SK-N-SH treated with all-trans-retinoic acid at 6 μM for 48 hours (cell line): ENCODE measurements at regions not wholly inside any gene's neighbourhood (a gene's known extent, or its start where the extent isn't known, plus 50 kb on each side); places are given as distances from the start of the nearest gene placed in this dataset.

ENCODE experiments used
- ATAC-seq: fragments of 200-7000 bp; cut with Tn5 transposase; 3 replicates; pipeline ENCODE4 v1.9.1; 2020; ENCODE audit warnings: mild to moderate bottlenecking, moderate library complexity
- ARNTL ChIP-seq: fragments of 450-650 bp; formaldehyde crosslinking; IDR thresholded peaks from 2 replicates; pipeline ENCODE4 v1.5.0; 2020; ENCODE audit warnings: low read depth, mild to moderate bottlenecking, moderate library complexity, borderline replicate concordance
- BACH2 ChIP-seq: fragments of 250-450 bp; sonication (Bioruptor Pico); IDR thresholded peaks from 2 replicates; pipeline ENCODE4 v1.9.0; 2021; ENCODE audit warnings: mild to moderate bottlenecking, borderline replicate concordance
- CSRNP3 ChIP-seq: fragments of 250-450 bp; sonication (Bioruptor Pico); IDR thresholded peaks from 2 replicates; pipeline ENCODE4 v1.5.1; 2021; ENCODE audit warnings: mild to moderate bottlenecking, moderate library complexity
- ESRRG ChIP-seq: fragments of 250-450 bp; sonication (Bioruptor Pico); IDR thresholded peaks from 2 replicates; pipeline ENCODE4 v1.6.1; 2021; ENCODE audit warnings: mild to moderate bottlenecking
- GLIS3 ChIP-seq: fragments of 250-450 bp; sonication (Bioruptor Pico); IDR thresholded peaks from 2 replicates; pipeline ENCODE4 v1.5.0; 2020; ENCODE audit warnings: mild to moderate bottlenecking, moderate library complexity
- ISL1 ChIP-seq: fragments of 250-450 bp; sonication (Bioruptor Pico); IDR thresholded peaks from 2 replicates; pipeline ENCODE4 v2.1.2; 2022; ENCODE audit warnings: mild to moderate bottlenecking, moderate library complexity
- OSR1 ChIP-seq: fragments of 250-450 bp; sonication (Bioruptor Pico); IDR thresholded peaks from 2 replicates; pipeline ENCODE4 v1.8.0; 2022; ENCODE audit warnings: moderate library complexity, mild to moderate bottlenecking, inconsistent platforms
- PATZ1 ChIP-seq: fragments of 250-450 bp; sonication (Bioruptor Pico); IDR thresholded peaks from 2 replicates; pipeline ENCODE4 v1.8.0; 2020; ENCODE audit warnings: mild to moderate bottlenecking, moderate library complexity, borderline replicate concordance
- POU6F1 ChIP-seq: fragments of 250-450 bp; sonication (Bioruptor Pico); IDR thresholded peaks from 2 replicates; pipeline ENCODE4 v1.8.0; 2021; ENCODE audit warnings: low read depth, mild to moderate bottlenecking, moderate library complexity, borderline replicate concordance
- PPARA ChIP-seq: fragments of 250-450 bp; sonication (Bioruptor Pico); IDR thresholded peaks from 2 replicates; pipeline ENCODE4 v1.5.0; 2020; ENCODE audit warnings: mild to moderate bottlenecking, borderline replicate concordance
- SNAI2 ChIP-seq: fragments of 250-450 bp; sonication (Bioruptor Pico); IDR thresholded peaks from 2 replicates; pipeline ENCODE4 v1.5.0; 2020; ENCODE audit warnings: mild to moderate bottlenecking, moderate library complexity
- TCF4 ChIP-seq: fragments of 250-450 bp; sonication (Bioruptor Pico); IDR thresholded peaks from 2 replicates; pipeline ENCODE4 v1.8.0; 2021; ENCODE audit warnings: mild to moderate bottlenecking, moderate library complexity, borderline replicate concordance
- TOX ChIP-seq: fragments of 250-450 bp; sonication (Bioruptor Pico); IDR thresholded peaks from 2 replicates; pipeline ENCODE4 v1.8.0; 2021; ENCODE audit warnings: mild to moderate bottlenecking, moderate library complexity, borderline replicate concordance
- TSHZ2 ChIP-seq: fragments of 250-450 bp; sonication (Bioruptor Pico); IDR thresholded peaks from 2 replicates; pipeline ENCODE4 v1.5.0; 2020; ENCODE audit warnings: mild to moderate bottlenecking, moderate library complexity
- ZC3H10 ChIP-seq: fragments of 250-450 bp; sonication (Bioruptor Pico); IDR thresholded peaks from 2 replicates; pipeline ENCODE4 v1.5.1; 2021; ENCODE audit warnings: mild to moderate bottlenecking, moderate library complexity
- ZFP3 ChIP-seq: fragments of 250-450 bp; sonication (Bioruptor Pico); IDR thresholded peaks from 2 replicates; pipeline ENCODE4 v1.5.0; 2020; ENCODE audit warnings: mild to moderate bottlenecking, moderate library complexity
- ZNF565 ChIP-seq: fragments of 450-650 bp; formaldehyde crosslinking; conservative IDR thresholded peaks from 2 replicates; pipeline ENCODE4 v1.5.0; 2020; ENCODE audit warnings: low read depth, mild to moderate bottlenecking, moderate library complexity
- ZNF70 ChIP-seq: fragments of 450-650 bp; formaldehyde crosslinking; IDR thresholded peaks from 2 replicates; pipeline ENCODE4 v1.5.0; 2020; ENCODE audit warnings: mild to moderate bottlenecking, moderate library complexity
- ZNF8 ChIP-seq: fragments of 450-650 bp; formaldehyde crosslinking; IDR thresholded peaks from 2 replicates; pipeline ENCODE4 v1.5.0; 2020; ENCODE audit warnings: mild to moderate bottlenecking, moderate library complexity

GRCh38 chr17:34760931-34761495 is 181.6 kb downstream of the TMEM132E start:
- TF ChIP-seq POU6F1: no peak
- TF ChIP-seq ARNTL (CRISPR knock-in tag): no peak
- TF ChIP-seq ZFP3 (CRISPR knock-in tag): no peak
- no peak for TF ChIP-seq TCF4 (CRISPR knock-in tag)
- ATAC-seq: no peak

- TF ChIP-seq PPARA (no peak), TCF4 (CRISPR knock-in tag) (no peak), ZFP3 (CRISPR knock-in tag) (no peak), ZNF70 (CRISPR knock-in tag) (no peak), ESRRG (CRISPR knock-in tag) (no peak), CSRNP3 (CRISPR knock-in tag) (no peak), BACH2 (CRISPR knock-in tag) (no peak), ZNF565 (CRISPR knock-in tag) (no peak)
- no peak for ATAC-seq
Observed at GRCh38 chr17:34758718-34759117, 179.3 kb downstream of the TMEM132E start.

- TF ChIP-seq CSRNP3 (CRISPR knock-in tag) (no peak), TOX (CRISPR knock-in tag) (no peak), ZC3H10 (CRISPR knock-in tag) (no peak), GLIS3 (CRISPR knock-in tag) (no peak), SNAI2 (CRISPR knock-in tag) (no peak)
- TF ChIP-seq, all 23 proteins: peak for 0
- ATAC-seq: no peak
Observed at GRCh38 chr17:34758316-34758715, 178.9 kb downstream of the TMEM132E start.

GRCh38 chr17:34757611-34758010 is 178.2 kb downstream of the TMEM132E start:
- TF ChIP-seq TSHZ2 (CRISPR knock-in tag) (no peak), SNAI2 (CRISPR knock-in tag) (no peak), PATZ1 (CRISPR knock-in tag) (no peak), ISL1 (CRISPR knock-in tag) (no peak), PPARA (no peak)
- TF ChIP-seq, all 23 proteins: peak for 0
- no peak for ATAC-seq

- no peak for TF ChIP-seq TOX (CRISPR knock-in tag)
- TF ChIP-seq ZNF8: no peak
- TF ChIP-seq OSR1 (CRISPR knock-in tag): no peak
- no peak for ATAC-seq
Observed at GRCh38 chr17:34757106-34757505, 177.7 kb downstream of the TMEM132E start.
